Amniotic epithelial cell (primary cell): ENCODE measurements at regions not wholly inside any gene's neighbourhood (a gene's known extent, or its start where the extent isn't known, plus 50 kb on each side); places are given as distances from the start of the nearest gene placed in this dataset.

Source experiments
- DNase-seq: peaks from one replicate; pipeline ENCODE4 v3.0.0-alpha.2; 2010; ENCODE audit warnings: low read depth

GRCh38 chr3:193803288-193803687 is 210.3 kb downstream of the OPA1 start:
- DNase-seq: no peak

DNA sequence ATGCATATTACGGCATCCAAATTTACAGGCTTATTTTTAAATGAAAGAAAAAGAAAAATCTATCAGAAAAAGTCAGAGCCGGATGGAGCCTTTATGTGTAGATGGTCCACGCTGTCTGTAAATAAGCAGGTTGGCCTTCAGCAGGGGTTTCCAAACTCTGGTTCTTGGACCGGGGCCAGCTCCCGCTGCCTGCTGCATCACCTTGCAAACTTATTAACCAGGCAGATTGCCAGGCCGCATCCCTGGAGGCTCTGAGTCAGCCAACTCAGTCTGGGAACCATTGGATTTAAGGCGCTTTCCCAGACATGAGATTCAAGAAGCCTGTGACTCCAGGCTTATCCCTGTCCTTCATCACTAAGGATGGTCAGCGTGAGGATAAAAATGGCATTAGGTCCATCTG is 212.4 kb downstream of the OPA1 start:
- DNase-seq: peak; percentile 98

- no peak for DNase-seq
These were observed 215.3 kb downstream of the OPA1 start for GRCh38 chr3:193808317-193808716.

GRCh38 chr3:193809106-193809505 is 216.1 kb downstream of the OPA1 start:
- DNase-seq: no peak

DNA sequence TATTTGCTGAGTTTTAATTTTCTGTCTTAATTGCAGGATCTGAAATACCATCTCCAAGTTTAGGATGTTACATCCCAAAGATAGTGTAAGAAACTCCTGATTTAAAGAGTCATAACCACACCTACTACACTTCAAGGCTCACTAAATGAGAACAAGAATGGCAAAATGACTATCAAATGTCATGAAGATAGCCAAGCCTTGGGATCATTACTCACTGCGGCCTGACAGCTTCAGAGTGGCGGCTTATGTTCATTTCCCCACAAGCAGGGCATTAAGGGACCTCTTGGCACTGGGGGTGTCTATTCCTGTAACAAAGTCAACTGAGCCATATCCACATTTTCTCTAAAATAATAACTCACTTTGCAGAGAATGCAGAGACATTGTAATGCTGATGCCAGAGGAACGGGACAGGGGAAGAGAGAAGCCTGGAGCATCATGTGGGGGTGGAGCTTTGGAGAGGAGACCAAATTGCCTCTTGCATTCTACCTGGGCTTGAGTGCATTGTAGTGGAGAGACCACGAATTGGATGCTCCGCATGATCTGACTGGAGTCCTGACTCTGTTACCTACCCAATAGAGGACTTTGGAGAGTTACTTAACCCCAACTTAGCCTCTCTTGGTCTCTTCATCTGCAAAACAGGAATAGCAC is 219.2 kb downstream of the OPA1 start:
- DNase-seq: no peak

DNA sequence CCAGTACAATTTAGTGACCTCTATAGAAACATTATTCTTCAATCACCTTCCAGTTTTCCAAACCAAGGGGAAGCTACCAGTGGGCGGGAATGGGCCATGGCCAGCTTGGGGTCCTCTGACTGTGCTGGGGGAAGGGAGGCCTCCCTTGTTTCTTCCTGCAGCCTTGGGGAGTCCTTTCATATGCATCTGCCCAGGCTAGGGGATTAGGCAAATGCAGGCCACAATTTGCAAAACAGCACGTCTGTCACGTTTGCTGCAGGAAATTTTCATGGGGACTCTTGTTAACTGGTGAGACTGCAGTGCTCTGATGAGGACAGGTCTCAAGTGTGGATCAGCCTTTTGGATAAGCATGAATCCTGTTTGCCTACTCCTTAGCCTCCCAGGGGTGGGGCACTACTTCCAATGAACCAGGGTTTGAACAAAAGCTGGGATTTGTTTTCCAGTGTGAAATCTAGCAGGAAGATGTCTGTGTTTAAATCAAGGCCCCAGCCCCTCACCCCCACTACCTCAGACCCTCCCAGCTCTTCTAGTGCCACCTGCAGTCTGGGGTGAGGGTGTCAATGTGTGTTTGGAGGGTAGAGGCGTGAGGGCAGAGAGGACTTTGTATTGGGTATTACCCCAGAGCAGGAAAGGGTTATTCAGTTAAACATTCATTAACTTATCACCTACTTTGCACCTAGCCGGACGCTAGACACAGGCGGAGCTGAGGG is 219.9 kb downstream of the OPA1 start:
- DNase-seq: no peak

DNA sequence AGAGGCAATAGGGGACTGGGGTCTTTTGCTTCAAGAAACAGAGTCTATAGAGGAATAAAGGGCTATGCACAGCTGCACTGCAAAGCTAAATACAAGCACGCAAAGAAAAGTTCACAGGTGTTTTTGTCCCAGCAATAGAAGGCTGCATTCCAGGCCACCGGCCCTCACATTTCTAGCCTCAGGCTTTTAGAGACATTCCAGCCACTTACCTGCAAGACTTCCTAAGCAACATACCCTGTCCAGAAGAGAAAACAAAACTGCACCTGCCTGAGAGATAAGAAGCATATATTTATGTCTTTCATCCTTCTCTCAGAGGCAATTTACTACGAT is 220.5 kb downstream of the OPA1 start:
- DNase-seq: no peak

DNA sequence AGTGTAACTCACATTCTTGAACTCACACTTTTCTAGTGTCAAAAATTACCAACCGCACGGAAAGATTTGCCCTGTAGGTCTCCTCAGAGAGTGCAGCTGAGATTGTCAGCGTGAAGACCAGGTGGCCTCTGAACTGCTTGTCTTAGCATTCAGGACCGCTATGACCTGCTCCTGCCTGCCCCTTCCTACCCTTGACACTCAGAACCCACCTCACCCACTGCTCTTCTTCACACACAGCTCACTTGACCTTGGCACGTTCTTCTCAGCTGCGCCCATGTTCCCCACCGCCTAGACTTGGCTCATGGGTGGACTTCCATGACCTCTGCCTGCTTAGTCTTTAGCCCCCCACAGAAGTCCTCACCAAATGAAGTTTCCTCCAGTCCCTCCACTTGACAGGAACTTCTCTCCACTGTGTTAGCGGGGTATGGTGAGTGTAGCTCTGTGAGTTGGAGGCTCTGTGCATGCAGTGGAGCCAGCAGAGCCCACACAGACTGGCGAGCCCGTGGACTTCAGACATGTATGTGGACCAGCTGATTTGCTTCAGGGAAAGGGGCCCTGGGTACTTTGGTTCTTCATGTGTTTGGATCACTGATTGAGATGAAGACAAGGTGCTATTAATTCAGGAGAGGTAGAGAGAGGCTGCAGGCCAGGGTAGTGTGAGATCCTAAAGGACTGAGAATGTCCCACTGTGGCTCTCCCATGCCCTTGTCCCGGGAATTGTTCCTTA is 221.3 kb downstream of the OPA1 start:
- no peak for DNase-seq

DNA sequence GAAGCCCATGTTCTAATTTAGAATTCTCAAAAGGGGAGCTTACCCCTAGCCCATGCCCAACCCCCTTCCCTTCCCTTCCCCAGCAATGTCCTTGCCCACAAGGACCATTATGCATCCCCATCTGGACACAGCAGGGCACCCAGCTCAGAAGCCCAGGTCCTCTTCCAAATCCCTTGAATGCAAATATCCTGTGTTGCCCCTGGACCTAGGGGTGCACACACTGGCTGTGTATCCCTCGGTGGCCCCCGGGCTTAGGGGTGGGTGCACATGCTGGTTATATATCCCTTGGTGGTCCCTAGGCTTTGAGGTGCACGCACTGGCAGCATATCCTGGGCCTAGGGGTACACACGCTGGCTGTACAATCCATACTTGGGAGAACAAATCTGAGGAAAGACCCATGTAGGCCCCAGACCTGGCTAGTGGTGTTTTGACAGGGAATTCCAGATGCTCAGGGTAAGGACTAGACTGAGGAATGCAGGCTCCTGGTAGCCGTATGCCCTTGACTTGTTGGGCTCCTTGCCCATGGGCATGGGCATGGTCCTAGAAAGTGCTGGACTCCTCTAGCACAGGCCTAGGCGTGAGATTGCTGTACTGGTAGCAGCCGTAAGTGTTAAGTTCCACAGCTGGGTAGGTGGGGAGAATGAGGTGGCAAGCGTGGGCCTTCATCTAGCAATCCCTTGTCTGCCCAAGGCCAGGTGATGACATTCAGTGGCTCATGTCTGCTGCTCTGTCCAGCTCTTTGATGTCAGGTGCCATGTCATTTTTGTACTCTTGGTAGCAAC is 222.4 kb downstream of the OPA1 start:
- no peak for DNase-seq

DNA sequence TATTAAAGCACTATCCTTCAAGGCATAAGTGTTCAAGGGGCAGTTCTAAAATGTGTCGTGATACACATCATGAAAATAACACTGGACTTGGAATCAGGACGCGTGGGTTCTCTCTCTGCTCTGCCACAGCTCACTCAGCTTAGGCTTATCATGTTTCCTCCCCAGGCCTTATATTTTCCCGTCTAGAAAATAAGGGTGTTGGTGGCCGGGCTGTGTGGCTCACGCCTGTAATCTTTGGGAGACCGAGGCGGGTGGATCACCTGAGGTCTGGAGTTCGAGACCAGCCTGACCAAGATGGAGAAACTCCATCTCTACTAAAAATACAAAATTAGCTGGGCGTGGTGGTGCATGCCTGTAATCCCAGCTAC is 223.0 kb downstream of the OPA1 start:
- no peak for DNase-seq

DNA sequence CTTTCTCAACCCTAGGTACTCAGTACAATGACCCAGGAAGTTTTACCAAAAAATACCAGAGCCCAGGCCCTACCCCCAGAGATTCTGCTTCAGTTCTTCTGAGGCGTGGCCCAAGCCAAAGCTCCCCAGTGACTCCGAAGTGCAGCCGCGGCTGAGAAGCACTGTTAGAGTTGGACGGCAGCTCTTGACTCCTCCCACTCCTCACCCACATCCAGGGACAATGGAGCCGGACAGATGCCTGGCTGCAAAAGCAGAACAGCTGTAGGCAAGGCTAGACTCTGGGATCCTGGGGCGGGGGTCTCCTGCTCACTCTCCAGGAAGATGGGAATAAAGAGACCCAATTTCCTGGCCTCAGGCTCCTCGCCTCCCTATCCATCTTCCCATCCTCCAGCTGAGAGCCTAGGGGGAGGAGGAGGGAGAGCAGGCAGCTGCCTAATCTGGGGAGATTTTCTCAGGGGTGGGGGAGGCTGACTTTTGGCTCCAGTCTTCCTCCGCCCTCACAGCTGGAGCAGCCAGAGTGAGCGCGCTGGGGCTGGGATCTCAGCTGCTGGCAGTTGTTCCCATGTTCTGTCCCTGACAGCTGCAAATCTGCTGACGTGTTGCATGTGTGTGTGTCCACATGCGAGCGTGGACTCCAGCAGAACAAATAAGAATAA is 223.8 kb downstream of the OPA1 start:
- peak; percentile 54 for DNase-seq

DNA sequence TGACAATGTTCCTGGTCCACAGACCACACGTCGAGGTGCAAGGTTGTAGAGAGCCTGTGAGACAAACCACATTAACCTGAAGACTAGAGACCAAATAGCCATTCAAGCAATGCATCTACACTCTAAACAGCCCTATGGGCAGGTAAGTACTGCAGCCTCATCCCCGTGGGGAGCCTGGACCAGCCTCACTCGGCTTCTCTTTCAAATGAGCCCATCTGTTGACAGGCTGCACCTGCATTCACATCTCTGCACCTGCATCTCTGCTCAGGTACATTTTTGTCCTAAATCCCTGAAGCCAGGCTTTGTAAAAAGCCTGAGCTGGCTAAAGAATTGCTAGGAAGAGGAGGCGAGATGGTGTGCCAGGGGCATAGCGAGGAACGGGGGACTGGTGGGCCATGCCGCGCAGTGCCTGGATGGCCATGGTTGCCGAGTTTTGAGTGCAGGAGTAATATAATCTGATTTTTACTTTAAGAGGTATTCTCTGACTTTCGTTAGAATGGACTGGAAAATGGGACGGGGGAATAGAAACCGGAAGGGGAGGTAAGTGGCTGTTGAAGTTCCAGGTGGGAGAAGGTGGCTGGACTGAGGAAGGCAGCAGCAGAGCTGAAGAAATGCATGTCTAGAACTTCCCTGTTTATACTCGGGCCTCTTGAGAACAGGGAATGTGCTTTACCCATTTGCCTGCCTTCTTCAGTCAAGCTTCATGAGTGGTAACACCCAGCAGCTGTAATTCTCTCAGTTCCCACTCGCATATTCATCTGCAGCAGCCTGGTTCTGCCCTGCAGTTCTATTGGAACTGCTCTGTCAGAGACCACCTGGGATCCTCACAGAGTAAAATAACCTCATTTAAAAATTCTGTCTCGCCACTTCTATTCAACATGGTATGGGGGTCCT is 226.4 kb downstream of the OPA1 start:
- no peak for DNase-seq

- DNase-seq: no peak
These were observed 228.2 kb downstream of the OPA1 start for GRCh38 chr3:193821151-193821668.

DNA sequence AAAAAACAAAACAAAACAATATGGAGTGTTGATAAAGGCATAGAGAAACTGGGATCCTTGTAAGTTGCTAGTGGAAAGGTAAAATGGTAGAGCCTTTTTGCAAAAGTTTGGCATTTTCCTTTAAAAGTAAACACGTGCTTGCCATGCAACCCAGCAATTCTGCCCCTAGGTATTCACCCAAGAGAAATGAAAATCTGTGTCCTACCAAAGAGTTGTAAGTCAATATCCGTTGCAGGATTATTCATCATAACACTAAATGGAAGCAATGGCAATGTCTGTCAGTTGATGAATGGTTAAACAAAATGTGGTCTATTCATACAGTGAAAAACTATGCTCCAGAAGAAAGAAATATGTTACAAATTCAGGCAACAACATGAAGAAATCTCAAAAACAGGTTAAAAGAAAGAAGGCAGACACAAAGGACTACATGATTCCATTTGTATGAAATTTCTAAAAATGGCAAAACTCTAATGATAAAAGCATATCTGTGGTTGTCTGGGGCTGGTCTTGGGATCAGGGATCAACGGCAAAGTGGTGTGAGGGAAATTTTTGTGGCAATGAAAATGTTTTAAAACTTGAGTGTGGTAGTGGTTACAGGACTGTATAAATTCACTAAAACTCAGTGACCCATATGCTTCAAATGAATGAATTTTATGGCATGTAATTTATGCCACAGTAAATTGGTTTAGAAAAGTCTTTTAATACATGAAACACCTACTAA is 229.6 kb downstream of the OPA1 start:
- DNase-seq: peak; percentile 76

DNA sequence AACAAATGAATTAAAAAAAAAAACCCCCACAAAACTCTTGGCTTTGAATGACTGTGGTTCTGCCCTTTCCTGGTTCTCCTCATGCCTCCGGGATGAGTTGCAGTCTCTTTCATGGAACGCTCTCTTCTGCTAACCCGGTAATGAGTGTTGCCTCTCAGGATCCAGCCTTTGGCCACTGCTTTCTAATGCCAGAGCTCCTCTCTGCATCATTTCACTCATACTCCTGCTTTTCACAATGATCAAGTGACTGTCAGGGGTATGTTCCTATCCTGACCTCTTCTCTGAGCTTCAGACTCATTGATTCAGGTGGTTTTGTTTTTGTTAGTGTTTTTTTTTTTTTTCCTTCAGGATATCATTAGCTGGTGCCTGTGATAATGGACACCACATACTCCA is 230.2 kb downstream of the OPA1 start:
- DNase-seq: peak; percentile 29

- DNase-seq: no peak
These were observed 231.4 kb downstream of the OPA1 start for GRCh38 chr3:193824365-193824764.

- DNase-seq: no peak
These were observed 232.6 kb downstream of the OPA1 start for GRCh38 chr3:193825617-193826016.

DNA sequence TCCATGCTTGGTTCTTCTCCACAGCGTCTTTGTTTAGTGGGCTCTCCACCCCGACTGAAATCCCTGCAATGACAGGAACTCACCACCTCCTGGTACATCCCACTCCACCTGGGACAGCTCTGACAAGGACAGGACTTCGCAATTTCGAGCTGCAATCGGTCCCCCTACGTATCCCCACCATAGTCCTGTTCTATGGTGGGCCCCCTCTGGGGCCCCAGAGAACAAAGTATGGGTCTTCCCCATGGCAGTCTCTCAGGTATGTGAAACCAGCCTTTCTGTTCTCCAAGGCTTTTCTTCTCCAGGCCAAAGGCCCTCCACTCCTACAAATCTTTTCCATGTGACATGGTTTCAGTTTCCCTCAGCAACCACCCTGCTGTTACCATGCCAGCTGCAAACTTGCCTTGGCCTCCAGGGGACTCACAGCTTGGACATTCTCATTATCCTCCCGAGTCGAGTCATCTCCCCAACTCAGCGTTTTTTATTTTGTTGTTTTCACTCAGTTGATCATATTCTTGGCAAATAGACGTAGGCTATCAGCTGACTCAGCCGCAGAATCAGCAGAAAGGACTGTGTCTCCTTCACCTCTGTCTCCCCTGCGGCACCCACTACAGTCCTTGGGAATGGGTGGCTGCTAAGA is 233.3 kb downstream of the OPA1 start:
- peak; percentile 87 for DNase-seq

DNA sequence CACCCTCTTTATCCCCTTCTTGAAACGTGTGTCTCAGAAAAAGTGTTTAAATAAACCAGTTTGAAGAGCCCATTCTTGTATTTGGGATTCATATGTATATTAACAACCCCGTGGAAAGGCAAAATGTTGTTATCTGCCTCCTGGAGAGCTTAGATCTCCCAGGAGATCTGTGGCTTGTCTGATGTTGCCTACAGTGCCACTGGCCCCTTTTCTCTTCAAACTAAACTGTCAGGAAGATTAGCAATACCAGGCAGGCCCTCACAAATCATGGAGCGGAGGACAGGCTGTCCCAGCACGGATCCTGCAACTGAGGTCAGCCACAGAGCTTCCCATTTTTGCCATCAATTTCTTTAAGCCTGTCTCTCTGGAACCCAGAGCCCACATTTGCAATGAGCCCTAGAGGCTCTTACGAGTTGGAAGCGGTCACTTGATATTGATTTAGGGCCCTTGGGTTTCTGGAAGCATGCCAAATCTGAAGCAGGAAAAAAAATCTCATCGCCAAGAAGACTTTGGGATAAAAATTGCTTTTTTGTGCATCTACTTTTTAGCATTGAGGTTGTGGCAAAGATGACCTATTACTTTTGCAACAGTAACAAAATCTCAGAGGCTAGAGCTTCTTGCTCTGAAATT is 234.1 kb downstream of the OPA1 start:
- peak; percentile 12 for DNase-seq
